Chondrocyte (in vitro differentiated cells): ENCODE measurements at regions not wholly inside any gene's neighbourhood (a gene's known extent, or its start where the extent isn't known, plus 50 kb on each side); places are given as distances from the start of the nearest gene placed in this dataset.

ENCODE experiments used
- DNase-seq: peaks from one replicate; pipeline ENCODE4 v3.0.0; 2021; ENCODE audit warnings: mixed read lengths, low spot score
- H3K27ac Mint-ChIP-seq: one replicate; pipeline ENCODE4 v1.8.0; 2021; ENCODE audit warnings: mild to moderate bottlenecking, moderate library complexity, mixed read lengths; ENCODE audit not compliant: unreplicated experiment
- H3K27me3 Mint-ChIP-seq: 2 replicates; pipeline ENCODE4 v1.8.0; 2021; ENCODE audit warnings: low read depth, mixed read lengths
- H3K36me3 Mint-ChIP-seq: 2 replicates; pipeline ENCODE4 v1.8.0; 2021; ENCODE audit warnings: low read depth, mixed read lengths
- H3K4me1 Mint-ChIP-seq: 2 replicates; pipeline ENCODE4 v1.8.0; 2021; ENCODE audit warnings: low read depth, mild to moderate bottlenecking, mixed read lengths
- H3K4me3 Mint-ChIP-seq: one replicate; pipeline ENCODE4 v1.8.0; 2021; ENCODE audit warnings: mild to moderate bottlenecking, moderate library complexity, mixed read lengths; ENCODE audit not compliant: unreplicated experiment
- H3K9me3 Mint-ChIP-seq: 2 replicates; pipeline ENCODE4 v1.8.0; 2021; ENCODE audit warnings: low read depth, mixed read lengths
- CTCF ChIP-seq: fragments of 200-600 bp; sonication (generic); IDR thresholded peaks from 2 replicates; pipeline ENCODE4 v1.5.0; 2021; ENCODE audit warnings: antibody characterized with exemption, mild to moderate bottlenecking, moderate library complexity

GRCh38 chr15:93829115-93829870 lies 402.1 kb upstream of the MCTP2 start:
- Mint-ChIP-seq H3K4me1 (peaks cover 4% of the 10 kb centered on the region), H3K9me3 (no peaks in the 10 kb centered on the region), H3K36me3 (no peaks in the 10 kb centered on the region), H3K27ac (peak overlapping the region; percentile 12), H3K27me3 (no peaks in the 10 kb centered on the region), H3K4me3 (no peak overlapping the region)
- no peak for DNase-seq
- TF ChIP-seq CTCF = no peak

- H3K27ac Mint-ChIP-seq = no peak overlapping the region
- H3K27me3 Mint-ChIP-seq = no peaks in the 10 kb centered on the region
- DNase-seq = no peak
- no peak for TF ChIP-seq CTCF
- H3K4me3 Mint-ChIP-seq = no peak overlapping the region
- H3K36me3 Mint-ChIP-seq = no peaks in the 10 kb centered on the region
- H3K4me1 Mint-ChIP-seq = peaks cover 15% of the 10 kb centered on the region
- no peaks in the 10 kb centered on the region for H3K9me3 Mint-ChIP-seq
Observed at GRCh38 chr15:93826790-93827189, 404.6 kb upstream of the MCTP2 start.

DNA sequence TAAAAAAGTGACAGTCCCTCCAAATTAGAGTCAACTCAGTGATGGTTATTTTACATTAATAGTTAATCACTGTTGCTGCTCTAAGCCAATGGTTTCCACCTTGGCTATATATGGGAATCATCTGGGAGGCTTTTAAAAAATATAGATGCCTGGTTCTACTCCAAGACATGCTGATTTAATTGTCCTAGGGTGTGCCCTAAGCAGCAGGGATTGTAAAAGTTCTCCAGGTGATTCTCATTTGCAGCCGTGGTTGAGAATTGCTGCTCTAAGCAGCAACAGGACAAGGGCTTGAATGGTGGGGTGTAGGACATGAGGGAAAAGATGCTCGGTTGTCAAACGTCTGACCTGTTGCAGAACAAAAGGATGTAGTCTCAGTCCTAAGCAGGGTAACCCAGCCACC lies 405.1 kb upstream of the MCTP2 start:
- H3K4me1 Mint-ChIP-seq = peaks cover 15% of the 10 kb centered on the region

GRCh38 chr15:93825682-93826081 lies 405.7 kb upstream of the MCTP2 start:
- H3K4me3 Mint-ChIP-seq = no peak overlapping the region
- TF ChIP-seq CTCF = no peak
- DNase-seq = no peak
- H3K27ac Mint-ChIP-seq = no peak overlapping the region
- H3K27me3 Mint-ChIP-seq = no peaks in the 10 kb centered on the region
- H3K9me3 Mint-ChIP-seq = no peaks in the 10 kb centered on the region
- H3K4me1 Mint-ChIP-seq = peaks cover 15% of the 10 kb centered on the region
- no peaks in the 10 kb centered on the region for H3K36me3 Mint-ChIP-seq

More for the DNA sequence above, 405.1 kb upstream of the MCTP2 start:
- Mint-ChIP-seq H3K27ac (no peak overlapping the region), H3K4me3 (no peak overlapping the region), H3K27me3 (no peaks in the 10 kb centered on the region), H3K36me3 (no peaks in the 10 kb centered on the region), H3K9me3 (no peaks in the 10 kb centered on the region)
- DNase-seq = no peak
- TF ChIP-seq CTCF = no peak

DNA sequence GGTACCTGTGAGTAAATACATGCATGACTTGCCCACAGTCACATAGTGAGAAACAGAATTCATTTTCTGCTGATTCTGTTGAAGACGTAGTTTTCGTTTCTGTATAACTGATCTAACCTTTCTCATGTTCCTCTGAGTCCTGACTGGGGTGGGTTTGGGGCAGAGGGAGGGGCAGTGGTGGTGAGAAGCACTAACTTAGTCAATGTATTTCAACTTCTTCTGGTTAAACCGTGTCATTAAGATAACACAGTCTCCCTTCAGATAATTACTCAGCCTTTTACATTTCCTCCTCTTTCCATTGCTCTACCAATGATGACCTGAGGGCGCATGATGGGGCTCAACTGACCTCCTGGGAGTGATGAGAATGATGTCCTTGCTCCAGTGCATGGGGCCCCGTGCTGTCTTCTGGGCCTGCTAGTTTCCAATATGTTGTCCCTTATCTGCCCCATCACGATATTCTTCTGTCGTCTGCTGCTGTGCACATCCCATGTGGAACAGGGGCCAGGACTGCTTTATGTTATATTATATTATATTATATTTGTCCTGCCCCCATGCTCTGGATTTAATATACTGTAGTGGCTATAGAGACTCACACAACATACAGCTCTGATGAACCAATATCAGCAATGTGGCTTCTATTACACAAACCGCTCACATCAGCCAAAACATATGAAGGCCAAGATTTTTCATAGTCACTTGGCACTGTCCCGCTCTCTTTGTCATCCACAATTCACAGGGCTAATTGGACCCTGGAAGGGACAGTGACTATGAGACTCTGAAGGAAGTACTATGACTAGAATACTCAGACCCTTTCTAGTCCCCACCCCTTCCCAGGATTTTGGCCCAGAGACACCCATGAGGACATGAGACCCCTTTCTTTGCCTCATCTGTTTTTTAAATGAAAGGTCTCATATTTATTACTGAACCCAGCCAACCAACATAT lies 407.1 kb upstream of the MCTP2 start:
- no peak overlapping the region for H3K4me3 Mint-ChIP-seq
- no peak overlapping the region for H3K27ac Mint-ChIP-seq
- H3K36me3 Mint-ChIP-seq = no peaks in the 10 kb centered on the region
- H3K9me3 Mint-ChIP-seq = no peaks in the 10 kb centered on the region
- no peaks in the 10 kb centered on the region for H3K27me3 Mint-ChIP-seq
- TF ChIP-seq CTCF = no peak
- peaks cover 16% of the 10 kb centered on the region for H3K4me1 Mint-ChIP-seq
- DNase-seq = no peak
